MCF 10A (cell line): ENCODE measurements at regions not wholly inside any gene's neighbourhood (a gene's known extent, or its start where the extent isn't known, plus 50 kb on each side); places are given as distances from the start of the nearest gene placed in this dataset.

Source experiments
- BruUV-seq: library from RNA; stranded (reverse); fragments of 400-500 nt; replicated peaks from 2 replicates; lab custom pipeline; 2021; lab: Mats Ljungman, UMichigan
- CTCF ChIA-PET: fragments of 300-600 bp; sonication (Branson Sonifier 250); formaldehyde crosslinking; extraction: SDS; loops from one replicate; lab custom pipeline; 2021; ENCODE audit warnings: antibody characterized with exemption, inconsistent platforms; lab: Yijun Ruan, JAX
- POLR2A ChIA-PET: fragments of 300-600, 350-650 bp; sonication (Branson Sonifier 250); formaldehyde crosslinking; extraction: SDS; loops from one replicate; lab custom pipeline; 2020; ENCODE audit warnings: antibody characterized with exemption, inconsistent platforms; lab: Yijun Ruan, JAX
- DNase-seq: peaks from one replicate; pipeline ENCODE4 v3.0.0-alpha.2; 2018; ENCODE audit not compliant: unreplicated experiment
- H3K27ac Mint-ChIP-seq: one replicate; pipeline ENCODE4 v1.8.0; 2022; ENCODE audit warnings: mild to moderate bottlenecking, low read depth, mixed read lengths; ENCODE audit not compliant: unreplicated experiment
- H3K27me3 Mint-ChIP-seq: one replicate; pipeline ENCODE4 v1.8.0; 2022; ENCODE audit warnings: mixed read lengths; ENCODE audit not compliant: insufficient read depth, unreplicated experiment
- H3K36me3 Mint-ChIP-seq: one replicate; pipeline ENCODE4 v1.8.0; 2022; ENCODE audit warnings: mild to moderate bottlenecking, moderate library complexity, mixed read lengths; ENCODE audit not compliant: insufficient read depth, unreplicated experiment
- H3K4me1 Mint-ChIP-seq: one replicate; pipeline ENCODE4 v1.8.0; 2022; ENCODE audit warnings: mixed read lengths; ENCODE audit not compliant: insufficient read depth, unreplicated experiment
- H3K4me3 Mint-ChIP-seq: one replicate; pipeline ENCODE4 v1.8.0; 2022; ENCODE audit warnings: mild to moderate bottlenecking, moderate library complexity, mixed read lengths; ENCODE audit not compliant: unreplicated experiment
- H3K9me3 Mint-ChIP-seq: one replicate; pipeline ENCODE4 v1.8.0; 2022; ENCODE audit warnings: mixed read lengths; ENCODE audit not compliant: unreplicated experiment
- CTCF ChIP-seq: fragments of 200-600 bp; IDR thresholded peaks from one replicate; pipeline ENCODE4 v1.8.0; 2022; ENCODE audit warnings: antibody characterized with exemption, mild to moderate bottlenecking; ENCODE audit not compliant: unreplicated experiment
- intact Hi-C: fragments of 100-400 bp; cut with micrococcal nuclease; formaldehyde crosslinking; loops from 2 replicates; pipeline ENCODE4 v1.14.1; 2022

DNA sequence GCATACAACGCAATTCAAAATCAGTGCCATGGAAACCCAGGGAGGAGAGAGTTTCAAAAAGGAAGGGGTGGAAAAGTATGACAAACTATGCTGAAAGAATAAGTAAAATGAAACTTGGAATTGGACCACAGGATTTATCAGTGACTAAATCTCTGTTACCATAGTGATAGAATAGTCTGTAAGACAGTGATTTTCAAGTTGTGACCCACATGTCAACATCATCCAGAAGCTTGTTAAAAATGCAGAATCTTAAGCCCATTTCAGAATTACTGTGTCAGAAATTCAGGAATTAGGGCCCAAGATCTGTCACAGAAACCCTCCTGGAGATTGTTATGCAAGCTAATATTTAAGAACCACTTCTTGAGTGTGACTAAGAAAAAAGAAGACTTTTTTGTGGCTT is 417.7 kb upstream of the JAG1 start:
- ChIA-PET POLR2A (interaction anchor here (0.6 to 1.1 kb wide), 3 partner anchors 65 to 137 kb away, joined by 3 to 4 read pairs (median 3); no protein-coding TSS in a partner anchor), CTCF (interaction anchor here (1.0 kb wide), 1 partner anchor 49 kb away, joined by 3 read pairs; no protein-coding TSS in a partner anchor)
- intact Hi-C loops: loop anchor here (10.0 kb wide), 1 partner anchor 227 kb away; no protein-coding TSS in a partner anchor
- DNase-seq: no peak
- Mint-ChIP-seq H3K9me3 (peaks cover 8% of the 10 kb centered on the region), H3K27ac (no peak overlapping the region), H3K4me1 (no peaks in the 10 kb centered on the region), H3K36me3 (no peaks in the 10 kb centered on the region), H3K27me3 (no peaks in the 10 kb centered on the region), H3K4me3 (no peak overlapping the region)
- TF ChIP-seq CTCF: no peak
- no TSS peak for BruUV-seq

GRCh38 chr20:11092151-11092550 is 418.4 kb upstream of the JAG1 start:
- intact Hi-C loops: loop anchor here (10.0 kb wide), 1 partner anchor 227 kb away; no protein-coding TSS in a partner anchor
- Mint-ChIP-seq H3K9me3 (peaks cover 8% of the 10 kb centered on the region), H3K36me3 (no peaks in the 10 kb centered on the region), H3K27me3 (no peaks in the 10 kb centered on the region), H3K27ac (no peak overlapping the region), H3K4me3 (no peak overlapping the region), H3K4me1 (no peaks in the 10 kb centered on the region)
- ChIA-PET POLR2A (interaction anchor here (1.1 kb wide), 1 partner anchor 138 kb away, joined by 3 read pairs; no protein-coding TSS in a partner anchor), CTCF (interaction anchor here (0.7 to 1.0 kb wide), 2 partner anchors 47 to 49 kb away, joined by 3 read pairs; no protein-coding TSS in a partner anchor)
- BruUV-seq: no TSS peak
- no peak for DNase-seq
- TF ChIP-seq CTCF: no peak

GRCh38 chr20:11094196-11094595 is 420.4 kb upstream of the JAG1 start:
- CTCF ChIA-PET: no interaction called here
- no peak for TF ChIP-seq CTCF
- H3K4me1 Mint-ChIP-seq: no peaks in the 10 kb centered on the region
- H3K27me3 Mint-ChIP-seq: no peaks in the 10 kb centered on the region
- no peak overlapping the region for H3K4me3 Mint-ChIP-seq
- intact Hi-C loops: loop anchor here (10.0 kb wide), 1 partner anchor 229 kb away; no protein-coding TSS in a partner anchor
- H3K27ac Mint-ChIP-seq: no peak overlapping the region
- no TSS peak for BruUV-seq
- H3K9me3 Mint-ChIP-seq: no peaks in the 10 kb centered on the region
- POLR2A ChIA-PET: no interaction called here
- DNase-seq: no peak
- no peaks in the 10 kb centered on the region for H3K36me3 Mint-ChIP-seq

- Mint-ChIP-seq H3K36me3 (no peaks in the 10 kb centered on the region), H3K4me1 (no peaks in the 10 kb centered on the region), H3K9me3 (no peaks in the 10 kb centered on the region), H3K27ac (no peak overlapping the region), H3K27me3 (no peaks in the 10 kb centered on the region), H3K4me3 (no peak overlapping the region)
- POLR2A ChIA-PET: no interaction called here
- intact Hi-C loops: loop anchor here (10.0 kb wide), 1 partner anchor 230 kb away; no protein-coding TSS in a partner anchor
- no peak for DNase-seq
- BruUV-seq: no TSS peak
- CTCF ChIA-PET: no interaction called here
- no peak for TF ChIP-seq CTCF
Observed at GRCh38 chr20:11094711-11095110, 420.9 kb upstream of the JAG1 start.
